8988T (cell line): ENCODE measurements at regions not wholly inside any gene's neighbourhood (a gene's known extent, or its start where the extent isn't known, plus 50 kb on each side); places are given as distances from the start of the nearest gene placed in this dataset.

ENCODE experiments used
- DNase-seq: peaks from one replicate; pipeline ENCODE4 v3.0.0; 2011

GRCh38 chr16:65219786-65220185 lies 97.9 kb upstream of the CDH11 start:
- DNase-seq = no peak

GRCh38 chr16:65218348-65218747 lies 96.5 kb upstream of the CDH11 start:
- DNase-seq = no peak

GRCh38 chr16:65213866-65214595 lies 92.2 kb upstream of the CDH11 start:
- no peak for DNase-seq

- DNase-seq = no peak
Measured at GRCh38 chr16:65212791-65213190, 90.9 kb upstream of the CDH11 start.

GRCh38 chr16:65212240-65212639 lies 90.4 kb upstream of the CDH11 start:
- no peak for DNase-seq

GRCh38 chr16:65202461-65202860 lies 80.6 kb upstream of the CDH11 start:
- no peak for DNase-seq

- no peak for DNase-seq
Measured at GRCh38 chr16:65201511-65201910, 79.6 kb upstream of the CDH11 start.

GRCh38 chr16:65200857-65201256 lies 79.0 kb upstream of the CDH11 start:
- no peak for DNase-seq

- no peak for DNase-seq
Measured at GRCh38 chr16:65200156-65200773, 78.4 kb upstream of the CDH11 start.

- no peak for DNase-seq
Measured at GRCh38 chr16:65196420-65197075, 74.7 kb upstream of the CDH11 start.

- no peak for DNase-seq
Measured at GRCh38 chr16:65195998-65196397, 74.1 kb upstream of the CDH11 start.

GRCh38 chr16:65185241-65185778 lies 63.4 kb upstream of the CDH11 start:
- no peak for DNase-seq

GRCh38 chr16:65181071-65181561 lies 59.3 kb upstream of the CDH11 start:
- DNase-seq = no peak

- no peak for DNase-seq
Measured at GRCh38 chr16:65178151-65178550, 56.3 kb upstream of the CDH11 start.

- no peak for DNase-seq
Measured at GRCh38 chr16:65176603-65177002, 54.7 kb upstream of the CDH11 start.

- DNase-seq = no peak
Measured at GRCh38 chr16:65172356-65172755, 50.5 kb upstream of the CDH11 start.
